ENCODE measurements at regions not wholly inside any gene's neighbourhood (a gene's known extent, or its start where the extent isn't known, plus 50 kb on each side); places are given as distances from the start of the nearest gene placed in this dataset.
"Not testable (repeated sequence)": the region's sequence is repeated elsewhere in the genome, so short reads cannot be mapped to it uniquely, and the experiment has no call there.

DNA sequence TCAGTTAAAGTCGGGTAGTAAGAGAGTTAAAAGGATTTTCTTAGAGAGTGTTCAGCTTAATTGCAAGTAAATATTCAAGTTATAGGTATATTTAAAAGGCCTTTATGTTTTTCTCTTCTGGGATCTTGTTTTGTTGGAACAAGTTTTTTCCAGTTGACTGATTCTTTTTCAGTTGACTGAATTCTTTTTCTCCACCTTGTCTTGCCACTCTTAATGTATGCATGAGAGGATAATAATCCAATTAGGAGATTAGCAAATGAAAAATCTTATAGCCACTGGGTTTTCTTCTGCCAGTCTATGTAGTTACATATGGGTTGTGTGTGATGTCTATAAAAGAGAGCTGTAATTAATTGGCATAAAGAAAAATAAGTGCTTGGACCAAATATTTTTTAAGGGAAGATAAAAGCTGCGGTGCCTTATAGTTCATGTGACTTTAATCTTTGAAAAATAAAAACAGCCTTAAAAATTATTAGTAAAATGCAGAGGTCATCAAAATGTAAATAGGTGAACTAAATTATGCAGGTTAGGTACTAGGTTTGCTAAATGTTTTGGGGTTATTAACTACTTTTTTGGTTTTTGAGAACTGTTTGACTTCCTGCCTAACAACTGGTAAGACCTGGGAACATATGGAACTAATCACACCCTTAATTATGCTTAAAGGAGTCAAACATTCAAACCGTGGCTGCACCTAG is 367.2 kb downstream of the HTR1B start:
- TF ChIP-seq, protein P1, sequence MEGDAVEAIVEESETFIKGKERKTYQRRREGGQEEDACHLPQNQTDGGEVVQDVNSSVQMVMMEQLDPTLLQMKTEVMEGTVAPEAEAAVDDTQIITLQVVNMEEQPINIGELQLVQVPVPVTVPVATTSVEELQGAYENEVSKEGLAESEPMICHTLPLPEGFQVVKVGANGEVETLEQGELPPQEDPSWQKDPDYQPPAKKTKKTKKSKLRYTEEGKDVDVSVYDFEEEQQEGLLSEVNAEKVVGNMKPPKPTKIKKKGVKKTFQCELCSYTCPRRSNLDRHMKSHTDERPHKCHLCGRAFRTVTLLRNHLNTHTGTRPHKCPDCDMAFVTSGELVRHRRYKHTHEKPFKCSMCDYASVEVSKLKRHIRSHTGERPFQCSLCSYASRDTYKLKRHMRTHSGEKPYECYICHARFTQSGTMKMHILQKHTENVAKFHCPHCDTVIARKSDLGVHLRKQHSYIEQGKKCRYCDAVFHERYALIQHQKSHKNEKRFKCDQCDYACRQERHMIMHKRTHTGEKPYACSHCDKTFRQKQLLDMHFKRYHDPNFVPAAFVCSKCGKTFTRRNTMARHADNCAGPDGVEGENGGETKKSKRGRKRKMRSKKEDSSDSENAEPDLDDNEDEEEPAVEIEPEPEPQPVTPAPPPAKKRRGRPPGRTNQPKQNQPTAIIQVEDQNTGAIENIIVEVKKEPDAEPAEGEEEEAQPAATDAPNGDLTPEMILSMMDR (IDR thresholded peaks at IDR 0.05 in 4 of 5, conservative IDR thresholded peaks at IDR 0.05 in 1 of 5): no peak
- TF ChIP-seq POLR2A (IDR thresholded peaks at IDR 0.05): no peak
- H3K27me3 ChIP-seq: no peaks in the 10 kb centered on the region
- intact Hi-C loops (cut with DNase I; ENCODE audit: low total_unique reads): no loop called here
- in situ Hi-C loops (cut with MboI; ENCODE audit: low sequenced_read_pairs in 4 of 4): no loop called here
- no peak overlapping the region for H3K27ac ChIP-seq
- H3K4me1 ChIP-seq: peaks cover 8 to 12% of the 10 kb centered on the region in 2 donors
- no peak overlapping the region for H3K4me3 ChIP-seq
- no peaks in the 10 kb centered on the region for H3K36me3 ChIP-seq
- no peak for ATAC-seq
- no peak for DNase-seq
- no peaks in the 10 kb centered on the region for H3K9me3 ChIP-seq

DNA sequence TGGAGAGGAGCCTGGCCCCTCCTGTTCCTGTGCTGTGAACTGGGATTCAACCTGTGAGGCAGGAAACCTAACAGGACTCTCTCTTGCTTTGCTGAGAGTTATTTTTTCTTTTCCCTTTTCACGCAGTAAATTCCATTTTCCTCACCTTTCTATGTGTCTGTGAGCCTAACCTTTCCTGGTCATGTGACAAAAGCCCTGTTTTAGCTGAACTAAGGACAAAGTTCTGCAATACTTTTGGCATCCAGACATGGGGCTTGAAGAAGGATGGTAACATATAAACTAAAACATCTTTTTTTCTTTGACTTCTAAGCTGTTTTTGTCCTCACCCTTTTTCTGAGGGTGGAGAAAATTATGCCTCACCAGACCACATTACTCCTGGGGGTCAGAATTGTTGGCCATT is 368.5 kb downstream of the HTR1B start:
- no peak overlapping the region for H3K4me3 ChIP-seq
- H3K27ac ChIP-seq: no peak overlapping the region
- intact Hi-C loops (cut with DNase I; ENCODE audit: low total_unique reads): no loop called here
- no peaks in the 10 kb centered on the region for H3K27me3 ChIP-seq
- ATAC-seq: no peak
- no peaks in the 10 kb centered on the region for H3K36me3 ChIP-seq
- in situ Hi-C loops (cut with MboI; ENCODE audit: low sequenced_read_pairs in 4 of 4): no loop called here
- peaks cover 8 to 12% of the 10 kb centered on the region in 2 donors for H3K4me1 ChIP-seq
- DNase-seq: no peak
- no peaks in the 10 kb centered on the region for H3K9me3 ChIP-seq
- TF ChIP-seq, protein P1 (IDR thresholded peaks at IDR 0.05 in 4 of 5, conservative IDR thresholded peaks at IDR 0.05 in 1 of 5): no peak
- TF ChIP-seq POLR2A (IDR thresholded peaks at IDR 0.05): no peak

GRCh38 chr6:77092971-77093370 is 370.3 kb downstream of the HTR1B start:
- TF ChIP-seq, protein P1 (IDR thresholded peaks at IDR 0.05 in 4 of 5, conservative IDR thresholded peaks at IDR 0.05 in 1 of 5): no peak
- TF ChIP-seq POLR2A (IDR thresholded peaks at IDR 0.05): no peak
- Histone ChIP-seq H3K9me3 (no peaks in the 10 kb centered on the region), H3K27me3 (no peaks in the 10 kb centered on the region), H3K4me3 (no peak overlapping the region), H3K27ac (peak overlapping the region in 3 of 4 donors; percentile 47 to 66 (median 54)), H3K36me3 (no peaks in the 10 kb centered on the region), H3K4me1 (peaks cover 4 to 7% of the 10 kb centered on the region in 2 donors)
- peak; percentile 75 to 94 for ATAC-seq
- no peak for DNase-seq
- in situ Hi-C loops (cut with MboI; ENCODE audit: low sequenced_read_pairs in 4 of 4) (no loop called here), intact Hi-C loops (cut with DNase I; ENCODE audit: low total_unique reads) (no loop called here)

DNA sequence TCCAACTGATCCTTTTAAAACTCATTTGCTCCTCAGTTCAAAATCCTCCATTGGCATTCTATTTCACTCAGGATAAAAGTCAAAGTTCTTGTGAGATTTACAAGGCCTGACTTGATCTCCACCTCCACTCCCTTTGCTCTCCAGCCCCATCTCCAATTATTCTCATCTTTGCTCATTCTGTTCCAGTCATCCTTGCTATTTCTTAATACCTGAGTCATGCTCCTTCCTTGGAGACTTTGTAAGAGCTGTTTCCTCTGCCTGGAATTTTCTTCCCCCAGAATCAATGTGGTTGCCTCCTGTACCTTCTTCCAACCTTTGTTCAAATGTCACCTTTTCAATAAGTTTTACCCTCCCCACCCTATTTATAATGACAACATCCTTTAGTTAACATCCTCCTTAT is 373.5 kb downstream of the HTR1B start:
- intact Hi-C loops (cut with DNase I; ENCODE audit: low total_unique reads): no loop called here
- no peaks in the 10 kb centered on the region for H3K27me3 ChIP-seq
- DNase-seq: no peak
- no peak overlapping the region for H3K27ac ChIP-seq
- H3K36me3 ChIP-seq: no peaks in the 10 kb centered on the region
- no peak overlapping the region for H3K4me3 ChIP-seq
- ATAC-seq: no peak
- H3K4me1 ChIP-seq: peaks cover 4% of the 10 kb centered on the region in 2 donors
- TF ChIP-seq, protein P1 (IDR thresholded peaks at IDR 0.05 in 4 of 5, conservative IDR thresholded peaks at IDR 0.05 in 1 of 5): no peak
- TF ChIP-seq POLR2A (IDR thresholded peaks at IDR 0.05): no peak
- no peaks in the 10 kb centered on the region for H3K9me3 ChIP-seq
- in situ Hi-C loops (cut with MboI; ENCODE audit: low sequenced_read_pairs in 4 of 4): no loop called here

DNA sequence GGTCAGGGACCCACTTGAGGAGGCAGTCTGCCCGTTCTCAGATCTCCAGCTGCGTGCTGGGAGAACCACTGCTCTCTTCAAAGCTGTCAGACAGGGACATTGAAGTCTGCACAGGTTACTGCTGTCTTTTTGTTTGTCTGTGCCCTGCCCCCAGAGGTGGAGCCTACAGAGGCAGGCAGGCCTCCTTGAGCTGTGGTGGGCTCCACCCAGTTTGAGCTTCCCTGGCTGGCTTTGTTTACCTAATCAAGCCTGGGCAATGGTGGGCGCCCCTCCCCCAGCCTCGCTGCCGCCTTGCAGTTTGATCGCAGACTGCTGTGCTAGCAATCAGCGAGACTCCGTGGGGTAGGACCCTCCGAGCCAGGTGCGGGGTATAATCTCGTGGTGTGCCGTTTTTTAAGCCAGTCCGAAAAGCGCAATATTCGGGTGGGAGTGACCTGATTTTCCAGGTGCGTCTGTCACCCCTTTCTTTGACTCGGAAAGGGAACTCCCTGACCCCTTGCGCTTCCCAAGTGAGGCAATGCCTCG is 375.4 kb downstream of the HTR1B start:
- DNase-seq; intact Hi-C loops (cut with DNase I; ENCODE audit: low total_unique reads); H3K27ac ChIP-seq; H3K27me3 ChIP-seq; ATAC-seq; H3K9me3 ChIP-seq; in situ Hi-C loops (cut with MboI; ENCODE audit: low sequenced_read_pairs in 4 of 4); H3K4me1 ChIP-seq; H3K36me3 ChIP-seq; H3K4me3 ChIP-seq: not testable (repeated sequence)

Data from gastrocnemius medialis (tissue), 4 donors.